ENCODE measurements at regions not wholly inside any gene's neighbourhood (a gene's known extent, or its start where the extent isn't known, plus 50 kb on each side); places are given as distances from the start of the nearest gene placed in this dataset.
A peak's percentile ranks its signal among the peaks of the same experiment; 100 is the strongest.

DNA sequence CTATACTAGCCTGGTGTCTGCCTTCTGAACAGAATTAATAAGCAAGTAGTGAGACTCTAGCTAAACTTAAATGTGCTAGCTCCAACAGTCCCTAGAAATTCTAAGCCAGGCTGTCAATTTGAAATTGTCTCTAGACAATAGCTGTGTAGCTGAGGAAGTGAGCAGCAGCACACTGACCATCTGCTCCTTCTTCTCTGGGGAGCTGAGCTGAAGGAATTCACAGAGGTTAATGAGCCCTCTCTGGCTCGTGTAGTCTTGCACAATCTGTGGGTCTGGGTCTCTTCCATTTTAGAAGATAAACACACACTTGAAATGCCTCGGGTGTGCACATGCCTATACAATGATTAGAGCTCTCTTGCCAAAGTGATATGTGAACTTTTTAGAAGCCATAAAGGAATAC lies 63.5 kb upstream of the BARX1 start:
- DNase-seq (ENCODE audit: low read depth): no peak
- TF ChIP-seq CTCF (IDR thresholded peaks at IDR 0.05; ENCODE audit: insufficient read depth, low read depth, low read length, missing control alignments): no peak
- no peak overlapping the region for H3K4me3 ChIP-seq (ENCODE audit: low read depth, low read length)

DNA sequence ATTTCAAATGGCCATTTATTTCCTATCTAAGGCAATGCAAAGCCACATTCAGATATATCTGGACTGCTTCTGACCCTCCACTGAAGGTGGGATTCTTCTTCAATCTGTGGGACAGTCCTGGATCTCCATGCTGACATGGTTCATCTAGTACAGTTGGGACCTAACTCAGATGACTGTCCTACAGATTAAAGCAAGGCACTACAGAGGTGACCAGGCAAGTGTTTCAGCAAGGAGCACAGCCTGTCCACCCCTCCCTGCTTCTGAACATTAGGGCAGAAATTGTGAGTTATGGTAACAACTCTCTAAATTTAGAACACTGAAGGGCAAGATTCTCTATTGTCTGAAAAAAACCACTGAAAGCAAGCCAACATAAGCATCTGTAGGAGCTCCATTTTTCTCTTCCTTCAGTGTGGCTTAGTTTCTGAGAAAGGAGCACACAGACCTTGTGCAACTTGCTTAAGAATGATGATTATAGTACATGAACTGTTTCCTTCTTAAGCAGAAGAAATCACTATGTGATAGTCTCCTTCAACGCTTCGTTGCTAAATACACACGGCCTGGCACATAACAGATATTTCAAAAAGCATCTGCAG lies 62.9 kb upstream of the BARX1 start:
- peak; percentile 14 for DNase-seq (ENCODE audit: low read depth)
- TF ChIP-seq CTCF (IDR thresholded peaks at IDR 0.05; ENCODE audit: insufficient read depth, low read depth, low read length, missing control alignments): no peak
- no peak overlapping the region for H3K4me3 ChIP-seq (ENCODE audit: low read depth, low read length)

DNA sequence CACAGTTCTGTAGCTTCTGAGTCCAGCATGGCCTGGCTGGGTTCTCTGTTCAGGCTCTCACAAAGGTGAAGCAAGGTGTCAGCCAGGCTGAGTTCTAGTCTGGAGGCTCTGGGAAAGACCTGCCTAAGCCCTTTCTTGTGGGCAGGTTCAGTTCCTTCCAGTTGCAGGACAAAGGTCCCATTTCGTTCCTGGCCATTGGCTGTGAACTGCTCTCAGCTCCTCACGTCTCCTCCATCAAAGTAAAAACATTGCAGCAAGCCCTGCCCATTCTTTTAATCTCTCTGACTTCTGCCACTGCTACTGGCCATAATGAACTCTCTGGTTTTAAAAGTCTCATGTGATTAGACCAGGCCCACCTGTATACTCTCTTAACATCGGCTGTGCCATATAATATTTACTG lies 61.6 kb upstream of the BARX1 start:
- no peak for TF ChIP-seq CTCF (IDR thresholded peaks at IDR 0.05; ENCODE audit: insufficient read depth, low read depth, low read length, missing control alignments)
- H3K4me3 ChIP-seq (ENCODE audit: low read depth, low read length): no peak overlapping the region
- DNase-seq (ENCODE audit: low read depth): no peak

GRCh38 chr9:94014920-94015319 lies 59.8 kb upstream of the BARX1 start:
- DNase-seq (ENCODE audit: low read depth): no peak
- H3K4me3 ChIP-seq (ENCODE audit: low read depth, low read length): no peak overlapping the region
- TF ChIP-seq CTCF (IDR thresholded peaks at IDR 0.05; ENCODE audit: insufficient read depth, low read depth, low read length, missing control alignments): no peak

GRCh38 chr9:94014066-94014654 lies 59.0 kb upstream of the BARX1 start:
- DNase-seq (ENCODE audit: low read depth): peak; percentile 32

DNA sequence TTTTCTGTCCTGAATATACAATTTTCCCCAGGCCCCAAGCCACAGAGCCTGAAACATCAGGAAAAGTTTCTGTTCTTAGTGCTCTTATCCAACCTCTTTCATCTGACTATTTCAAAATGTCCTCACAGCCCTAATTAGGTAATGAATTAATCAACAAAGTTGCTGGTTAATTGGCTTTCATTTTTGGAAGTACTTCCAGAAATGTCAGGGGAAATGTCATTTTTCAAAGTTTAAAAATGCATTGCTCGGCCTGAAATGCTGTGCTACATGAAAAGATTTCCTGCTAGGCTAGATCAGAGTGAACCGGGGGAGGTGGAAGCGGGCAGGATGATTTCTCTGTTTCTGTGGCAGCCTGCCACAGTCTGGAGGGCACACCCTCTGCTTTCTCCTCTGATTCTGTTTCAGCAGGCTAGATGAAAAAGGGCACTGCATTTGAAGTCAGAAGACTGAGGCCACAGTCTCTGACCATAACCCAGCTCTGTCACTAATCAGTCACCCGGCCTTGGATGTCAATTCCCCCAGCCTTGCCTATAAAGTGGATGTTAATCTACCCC lies 55.9 kb upstream of the BARX1 start:
- DNase-seq (ENCODE audit: low read depth): no peak
- no peak for TF ChIP-seq CTCF (IDR thresholded peaks at IDR 0.05; ENCODE audit: insufficient read depth, low read depth, low read length, missing control alignments)
- no peak overlapping the region for H3K4me3 ChIP-seq (ENCODE audit: low read depth, low read length)

More at GRCh38 chr9:94014066-94014654, 59.0 kb upstream of the BARX1 start:
- no peak overlapping the region for H3K4me3 ChIP-seq (ENCODE audit: low read depth, low read length)
- peak; percentile 60 for TF ChIP-seq CTCF (IDR thresholded peaks at IDR 0.05; ENCODE audit: insufficient read depth, low read depth, low read length, missing control alignments)
